ENCODE measurements at regions not wholly inside any gene's neighbourhood (a gene's known extent, or its start where the extent isn't known, plus 50 kb on each side); places are given as distances from the start of the nearest gene placed in this dataset.
"Not testable (repeated sequence)": the region's sequence is repeated elsewhere in the genome, so short reads cannot be mapped to it uniquely, and the experiment has no call there.

- no peaks in the 10 kb centered on the region for H3K36me3 Mint-ChIP-seq (ENCODE audit: low read depth)
- no peak overlapping the region for H3K4me3 Mint-ChIP-seq
- CTCF ChIA-PET, result no interaction called here
- POLR2A ChIA-PET, result no interaction called here
- no peaks in the 10 kb centered on the region for H3K4me1 Mint-ChIP-seq
- no peaks in the 10 kb centered on the region for H3K27me3 Mint-ChIP-seq
- no peak overlapping the region for H3K27ac Mint-ChIP-seq
- H3K9me3 Mint-ChIP-seq, result peaks cover 20% of the 10 kb centered on the region
- DNase-seq, result no peak
Measured at GRCh38 chr19:23482829-23483228, 87.6 kb upstream of the ZNF91 start.

GRCh38 chr19:23481043-23481442 lies 85.8 kb upstream of the ZNF91 start:
- no peak overlapping the region for H3K4me3 Mint-ChIP-seq
- peaks cover 28% of the 10 kb centered on the region for H3K9me3 Mint-ChIP-seq
- no peak overlapping the region for H3K27ac Mint-ChIP-seq
- H3K27me3 Mint-ChIP-seq, result no peaks in the 10 kb centered on the region
- no peak for DNase-seq
- ChIA-PET CTCF (no interaction called here), POLR2A (no interaction called here)
- no peaks in the 10 kb centered on the region for H3K36me3 Mint-ChIP-seq (ENCODE audit: low read depth)
- no peaks in the 10 kb centered on the region for H3K4me1 Mint-ChIP-seq

GRCh38 chr19:23475477-23475876 lies 80.2 kb upstream of the ZNF91 start:
- no peaks in the 10 kb centered on the region for H3K27me3 Mint-ChIP-seq
- no peaks in the 10 kb centered on the region for H3K4me1 Mint-ChIP-seq
- CTCF ChIA-PET, result no interaction called here
- H3K27ac Mint-ChIP-seq, result no peak overlapping the region
- H3K4me3 Mint-ChIP-seq, result no peak overlapping the region
- no peaks in the 10 kb centered on the region for H3K36me3 Mint-ChIP-seq (ENCODE audit: low read depth)
- no peak for DNase-seq
- POLR2A ChIA-PET, result no interaction called here
- peaks cover 32% of the 10 kb centered on the region for H3K9me3 Mint-ChIP-seq

DNA sequence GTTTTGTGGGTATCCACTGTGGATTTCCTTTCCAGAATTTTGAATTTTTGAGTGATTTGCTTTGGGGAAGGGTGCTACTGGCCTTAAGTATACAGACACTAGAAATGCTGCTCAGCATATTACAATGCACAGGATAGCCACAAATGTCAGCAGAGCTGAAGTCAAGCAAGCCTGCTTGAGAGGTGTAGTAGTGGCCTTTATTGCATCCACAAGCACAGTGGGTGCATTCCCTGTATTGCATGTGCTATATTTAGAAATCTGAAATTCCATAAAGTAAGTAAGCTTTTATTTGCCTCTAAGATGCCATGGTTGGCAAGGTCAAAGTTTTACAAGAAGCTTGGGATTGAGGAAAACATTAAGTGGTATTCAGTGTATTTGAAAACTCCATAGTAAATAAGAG lies 79.5 kb upstream of the ZNF91 start:
- Mint-ChIP-seq H3K27me3 (no peaks in the 10 kb centered on the region), H3K9me3 (peaks cover 32% of the 10 kb centered on the region), H3K4me1 (no peaks in the 10 kb centered on the region), H3K27ac (no peak overlapping the region), H3K4me3 (no peak overlapping the region), H3K36me3 (ENCODE audit: low read depth) (no peaks in the 10 kb centered on the region)
- DNase-seq, result no peak
- POLR2A ChIA-PET, result no interaction called here
- CTCF ChIA-PET, result no interaction called here

DNA sequence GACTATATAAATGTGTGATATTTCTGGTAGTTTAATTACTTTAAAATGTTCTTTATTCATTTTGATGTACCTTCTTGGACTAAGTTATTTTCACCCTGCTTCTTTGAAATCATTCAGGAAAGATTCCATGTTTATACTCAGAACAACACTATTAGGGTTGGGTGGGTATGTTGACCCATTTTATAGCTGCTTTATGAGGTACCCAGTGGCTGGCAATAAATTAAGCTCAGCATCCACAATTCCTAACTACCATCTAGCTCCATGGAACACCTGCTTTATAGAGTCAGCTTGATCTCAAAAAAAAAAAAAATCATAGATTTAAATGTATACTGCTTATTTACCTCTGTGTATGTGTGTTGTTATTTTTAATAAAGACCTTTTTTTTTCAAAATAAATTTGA lies 78.9 kb upstream of the ZNF91 start:
- no peak overlapping the region for H3K27ac Mint-ChIP-seq
- POLR2A ChIA-PET, result no interaction called here
- DNase-seq, result no peak
- no peak overlapping the region for H3K4me3 Mint-ChIP-seq
- H3K27me3 Mint-ChIP-seq, result no peaks in the 10 kb centered on the region
- no peaks in the 10 kb centered on the region for H3K4me1 Mint-ChIP-seq
- H3K36me3 Mint-ChIP-seq (ENCODE audit: low read depth), result no peaks in the 10 kb centered on the region
- CTCF ChIA-PET, result no interaction called here
- H3K9me3 Mint-ChIP-seq, result peaks cover 30% of the 10 kb centered on the region

GRCh38 chr19:23470873-23471545 lies 75.7 kb upstream of the ZNF91 start:
- no peak overlapping the region for H3K4me3 Mint-ChIP-seq
- no peaks in the 10 kb centered on the region for H3K27me3 Mint-ChIP-seq
- no peak overlapping the region for H3K27ac Mint-ChIP-seq
- peaks cover 20% of the 10 kb centered on the region for H3K9me3 Mint-ChIP-seq
- CTCF ChIA-PET, result no interaction called here
- H3K4me1 Mint-ChIP-seq, result no peaks in the 10 kb centered on the region
- no peak for DNase-seq
- no peaks in the 10 kb centered on the region for H3K36me3 Mint-ChIP-seq (ENCODE audit: low read depth)
- POLR2A ChIA-PET, result no interaction called here

DNA sequence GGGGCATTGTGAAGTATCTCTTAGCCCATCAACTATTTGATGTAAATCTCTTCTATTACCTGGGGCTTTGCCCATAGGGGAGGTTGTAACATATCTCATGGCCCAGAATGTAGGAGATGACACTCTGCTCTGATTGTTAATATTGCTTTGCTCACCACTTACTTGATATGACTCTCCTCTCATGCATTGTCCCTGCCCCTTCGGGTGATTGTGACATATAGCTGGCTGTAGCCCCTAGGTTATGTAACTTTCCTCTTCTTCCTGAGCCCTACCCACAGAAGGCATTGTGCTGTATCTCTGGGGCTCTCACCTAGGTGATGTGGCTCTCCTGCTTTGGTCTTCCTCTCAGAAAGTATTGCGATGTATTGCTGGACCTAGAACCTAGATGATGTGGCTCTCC lies 69.1 kb upstream of the ZNF91 start:
- H3K4me3 Mint-ChIP-seq; H3K27ac Mint-ChIP-seq; CTCF ChIA-PET; DNase-seq; H3K36me3 Mint-ChIP-seq (ENCODE audit: low read depth); H3K4me1 Mint-ChIP-seq; H3K27me3 Mint-ChIP-seq; POLR2A ChIA-PET: not testable (repeated sequence)
- peaks cover 26% of the 10 kb centered on the region for H3K9me3 Mint-ChIP-seq

- Mint-ChIP-seq H3K36me3 (ENCODE audit: low read depth) (no peaks in the 10 kb centered on the region), H3K9me3 (peaks cover 38% of the 10 kb centered on the region), H3K27me3 (no peaks in the 10 kb centered on the region), H3K4me1 (no peaks in the 10 kb centered on the region), H3K4me3 (no peak overlapping the region), H3K27ac (no peak overlapping the region)
- no peak for DNase-seq
- ChIA-PET POLR2A (no interaction called here), CTCF (no interaction called here)
Measured at GRCh38 chr19:23461120-23461519, 65.8 kb upstream of the ZNF91 start.

GRCh38 chr19:23460656-23461055 lies 65.4 kb upstream of the ZNF91 start:
- ChIA-PET POLR2A (no interaction called here), CTCF (no interaction called here)
- H3K4me1 Mint-ChIP-seq, result no peaks in the 10 kb centered on the region
- peaks cover 38% of the 10 kb centered on the region for H3K9me3 Mint-ChIP-seq
- H3K27ac Mint-ChIP-seq, result no peak overlapping the region
- no peak for DNase-seq
- no peaks in the 10 kb centered on the region for H3K27me3 Mint-ChIP-seq
- no peaks in the 10 kb centered on the region for H3K36me3 Mint-ChIP-seq (ENCODE audit: low read depth)
- no peak overlapping the region for H3K4me3 Mint-ChIP-seq

Measured in activated CD4-positive, alpha-beta memory T cell treated with anti-CD3 and anti-CD28 coated beads, Interleukin-2, amount 10 ng/mL, durations not matched to agents 7 days and 5 days (primary cell).